BLaER1 (cell line): ENCODE measurements at regions not wholly inside any gene's neighbourhood (a gene's known extent, or its start where the extent isn't known, plus 50 kb on each side); places are given as distances from the start of the nearest gene placed in this dataset.
"Not testable (repeated sequence)": the region's sequence is repeated elsewhere in the genome, so short reads cannot be mapped to it uniquely, and the experiment has no call there.

ENCODE experiments used
- H3K27ac ChIP-seq: shearing (Covaris generic); formaldehyde crosslinking; 2 replicates; pipeline ENCODE4 v1.8.1; 2022
- H3K27me3 ChIP-seq: shearing (Covaris generic); formaldehyde crosslinking; 2 replicates; pipeline ENCODE4 v1.8.1; 2022
- H3K36me3 ChIP-seq: shearing (Covaris generic); formaldehyde crosslinking; 2 replicates; pipeline ENCODE4 v1.8.1; 2022
- H3K4me1 ChIP-seq: shearing (Covaris generic); formaldehyde crosslinking; 2 replicates; pipeline ENCODE4 v1.8.1; 2022
- H3K4me2 ChIP-seq: shearing (Covaris generic); formaldehyde crosslinking; 2 replicates; pipeline ENCODE4 v1.8.1; 2022
- H3K4me3 ChIP-seq: shearing (Covaris generic); formaldehyde crosslinking; 2 replicates; pipeline ENCODE4 v1.8.1; 2022
- H3K9ac ChIP-seq: shearing (Covaris generic); formaldehyde crosslinking; 2 replicates; pipeline ENCODE4 v1.8.1; 2022
- H3K9me3 ChIP-seq: shearing (Covaris generic); formaldehyde crosslinking; 2 replicates; pipeline ENCODE4 v1.8.1; 2022
- H4K20me1 ChIP-seq: shearing (Covaris generic); formaldehyde crosslinking; 2 replicates; pipeline ENCODE4 v1.8.1; 2022
- Cebpa-rat ChIP-seq: shearing (Covaris generic); IDR thresholded peaks from 2 replicates; pipeline ENCODE4 v1.8.1; 2022

GRCh38 chr2:235105821-235106359 lies 154.1 kb downstream of the SH3BP4 start:
- TF ChIP-seq Cebpa-rat = no peak
- Histone ChIP-seq H4K20me1 (no peaks in the 10 kb centered on the region), H3K27ac (no peak overlapping the region), H3K9me3 (no peaks in the 10 kb centered on the region), H3K4me2 (no peak overlapping the region), H3K36me3 (no peaks in the 10 kb centered on the region), H3K4me1 (peaks cover 24% of the 10 kb centered on the region), H3K4me3 (no peak overlapping the region), H3K27me3 (no peaks in the 10 kb centered on the region), H3K9ac (no peak overlapping the region)

- Histone ChIP-seq H3K9me3 (no peaks in the 10 kb centered on the region), H3K27ac (no peak overlapping the region), H3K4me2 (peak overlapping the region; percentile 8), H3K9ac (no peak overlapping the region), H3K4me1 (peaks cover 20% of the 10 kb centered on the region), H3K4me3 (no peak overlapping the region), H4K20me1 (no peaks in the 10 kb centered on the region), H3K27me3 (no peaks in the 10 kb centered on the region), H3K36me3 (no peaks in the 10 kb centered on the region)
- TF ChIP-seq Cebpa-rat = no peak
Measured at GRCh38 chr2:235106874-235107639, 155.2 kb downstream of the SH3BP4 start.

GRCh38 chr2:235107640-235107951 lies 155.8 kb downstream of the SH3BP4 start:
- H3K9ac ChIP-seq = no peak overlapping the region
- no peak overlapping the region for H3K4me3 ChIP-seq
- no peaks in the 10 kb centered on the region for H3K27me3 ChIP-seq
- no peak overlapping the region for H3K27ac ChIP-seq
- no peaks in the 10 kb centered on the region for H3K36me3 ChIP-seq
- no peak; the same call in 1 of the 2 replicates for TF ChIP-seq Cebpa-rat
- peaks cover 20% of the 10 kb centered on the region for H3K4me1 ChIP-seq
- no peaks in the 10 kb centered on the region for H4K20me1 ChIP-seq
- no peaks in the 10 kb centered on the region for H3K9me3 ChIP-seq
- H3K4me2 ChIP-seq = no peak overlapping the region

GRCh38 chr2:235109561-235109960 lies 157.7 kb downstream of the SH3BP4 start:
- not testable (repeated sequence) for H3K27me3 ChIP-seq, H3K4me2 ChIP-seq, H3K36me3 ChIP-seq, H3K4me3 ChIP-seq, H4K20me1 ChIP-seq, H3K9me3 ChIP-seq, H3K9ac ChIP-seq, H3K27ac ChIP-seq
- H3K4me1 ChIP-seq = peaks cover 20% of the 10 kb centered on the region

GRCh38 chr2:235112365-235112764 lies 160.5 kb downstream of the SH3BP4 start:
- peaks cover 15% of the 10 kb centered on the region for H3K4me1 ChIP-seq
- H3K9ac ChIP-seq = no peak overlapping the region
- H3K36me3 ChIP-seq = no peaks in the 10 kb centered on the region
- no peaks in the 10 kb centered on the region for H3K27me3 ChIP-seq
- H4K20me1 ChIP-seq = no peaks in the 10 kb centered on the region
- no peak overlapping the region for H3K4me3 ChIP-seq
- H3K27ac ChIP-seq = no peak overlapping the region
- H3K4me2 ChIP-seq = no peak overlapping the region
- H3K9me3 ChIP-seq = no peaks in the 10 kb centered on the region
- TF ChIP-seq Cebpa-rat = no peak

GRCh38 chr2:235113854-235114253 lies 162.0 kb downstream of the SH3BP4 start:
- Histone ChIP-seq H3K27me3 (no peaks in the 10 kb centered on the region), H3K4me2 (no peak overlapping the region), H3K36me3 (no peaks in the 10 kb centered on the region), H3K9ac (no peak overlapping the region), H3K27ac (no peak overlapping the region), H3K4me3 (no peak overlapping the region), H3K9me3 (no peaks in the 10 kb centered on the region), H3K4me1 (peaks cover 13% of the 10 kb centered on the region), H4K20me1 (no peaks in the 10 kb centered on the region)
- TF ChIP-seq Cebpa-rat = no peak

- Histone ChIP-seq H3K27me3 (no peaks in the 10 kb centered on the region), H3K36me3 (no peaks in the 10 kb centered on the region), H3K4me2 (no peak overlapping the region), H4K20me1 (no peaks in the 10 kb centered on the region), H3K9me3 (no peaks in the 10 kb centered on the region; the same call in 1 of the 2 replicates), H3K4me1 (peaks cover 13% of the 10 kb centered on the region), H3K9ac (no peak overlapping the region), H3K27ac (no peak overlapping the region), H3K4me3 (no peak overlapping the region)
- no peak for TF ChIP-seq Cebpa-rat
Measured at GRCh38 chr2:235114286-235114685, 162.5 kb downstream of the SH3BP4 start.

- Histone ChIP-seq H3K4me3 (no peak overlapping the region), H4K20me1 (no peaks in the 10 kb centered on the region), H3K27me3 (no peaks in the 10 kb centered on the region), H3K36me3 (no peaks in the 10 kb centered on the region), H3K9me3 (no peaks in the 10 kb centered on the region; the same call in 1 of the 2 replicates), H3K4me2 (no peak overlapping the region), H3K9ac (no peak overlapping the region), H3K4me1 (peaks cover 13% of the 10 kb centered on the region), H3K27ac (no peak overlapping the region)
- no peak for TF ChIP-seq Cebpa-rat
Measured at GRCh38 chr2:235115521-235115920, 163.7 kb downstream of the SH3BP4 start.

GRCh38 chr2:235116885-235117492 lies 165.2 kb downstream of the SH3BP4 start:
- Histone ChIP-seq H3K4me1 (peaks cover 13% of the 10 kb centered on the region), H3K4me2 (peak overlapping the region; percentile 5; the same call in 1 of the 2 replicates), H3K9me3 (no peaks in the 10 kb centered on the region; the same call in 1 of the 2 replicates), H3K27ac (no peak overlapping the region), H4K20me1 (no peaks in the 10 kb centered on the region), H3K36me3 (no peaks in the 10 kb centered on the region), H3K4me3 (no peak overlapping the region), H3K9ac (no peak overlapping the region), H3K27me3 (no peaks in the 10 kb centered on the region)
- no peak for TF ChIP-seq Cebpa-rat

GRCh38 chr2:235126768-235127167 lies 175.0 kb downstream of the SH3BP4 start:
- Histone ChIP-seq H3K36me3 (no peaks in the 10 kb centered on the region), H3K9ac (no peak overlapping the region), H3K4me1 (no peaks in the 10 kb centered on the region), H3K4me3 (no peak overlapping the region), H3K27me3 (no peaks in the 10 kb centered on the region), H4K20me1 (no peaks in the 10 kb centered on the region), H3K27ac (no peak overlapping the region), H3K4me2 (no peak overlapping the region), H3K9me3 (no peaks in the 10 kb centered on the region)
- TF ChIP-seq Cebpa-rat = no peak
